Endothelial cell of umbilical vein (primary cell): ENCODE measurements at regions not wholly inside any gene's neighbourhood (a gene's known extent, or its start where the extent isn't known, plus 50 kb on each side); places are given as distances from the start of the nearest gene placed in this dataset.

Experiments used
- FOS ChIP-seq: IDR thresholded peaks from 2 replicates; pipeline ENCODE4 v1.6.1; 2011; ENCODE audit warnings: mild to moderate bottlenecking, low read length, moderate library complexity, borderline replicate concordance; ENCODE audit not compliant: insufficient read depth
- TF ChIP-seq, protein P1 (sequence below): IDR thresholded peaks from 2 replicates; pipeline ENCODE4 v1.6.1; 2011; ENCODE audit not compliant: insufficient read depth, insufficient read length
- TF ChIP-seq, protein P2 (sequence below), 2 donors: IDR thresholded peaks; 1 replicate in 1 of 2; 2 replicates in 1 of 2; pipeline ENCODE4 v1.5.1; 2011; ENCODE audit warnings: low read length in 2 of 2, mild to moderate bottlenecking in 2 of 2, moderate library complexity in 2 of 2, control low read depth in 1 of 2, inconsistent platforms in 1 of 2, low read depth in 1 of 2; ENCODE audit not compliant: insufficient read depth in 1 of 2; ENCODE audit errors: extremely low read depth in 1 of 2

DNA sequence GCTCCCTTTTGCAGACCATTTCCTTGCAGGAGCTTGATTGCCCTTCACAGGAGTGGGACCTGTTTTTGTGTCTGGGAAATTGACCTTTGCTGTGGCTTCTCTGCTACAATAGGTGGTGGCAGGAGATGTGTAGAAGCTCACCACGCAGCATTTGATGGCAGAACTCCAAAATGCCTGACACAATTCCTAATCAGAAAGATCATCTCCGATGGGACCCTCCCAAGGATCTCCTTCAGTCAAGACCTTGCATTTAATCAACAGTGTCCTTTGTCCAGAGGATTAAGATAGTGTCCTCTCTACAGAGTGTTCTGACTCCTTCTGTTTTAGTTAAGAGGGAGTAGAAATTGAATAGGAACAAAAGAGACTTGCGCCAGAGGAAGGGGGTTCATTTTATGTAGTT is 83.6 kb upstream of the DDHD1 start:
- TF ChIP-seq, protein P1, sequence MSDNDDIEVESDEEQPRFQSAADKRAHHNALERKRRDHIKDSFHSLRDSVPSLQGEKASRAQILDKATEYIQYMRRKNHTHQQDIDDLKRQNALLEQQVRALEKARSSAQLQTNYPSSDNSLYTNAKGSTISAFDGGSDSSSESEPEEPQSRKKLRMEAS, result no peak
- TF ChIP-seq, protein P2, sequence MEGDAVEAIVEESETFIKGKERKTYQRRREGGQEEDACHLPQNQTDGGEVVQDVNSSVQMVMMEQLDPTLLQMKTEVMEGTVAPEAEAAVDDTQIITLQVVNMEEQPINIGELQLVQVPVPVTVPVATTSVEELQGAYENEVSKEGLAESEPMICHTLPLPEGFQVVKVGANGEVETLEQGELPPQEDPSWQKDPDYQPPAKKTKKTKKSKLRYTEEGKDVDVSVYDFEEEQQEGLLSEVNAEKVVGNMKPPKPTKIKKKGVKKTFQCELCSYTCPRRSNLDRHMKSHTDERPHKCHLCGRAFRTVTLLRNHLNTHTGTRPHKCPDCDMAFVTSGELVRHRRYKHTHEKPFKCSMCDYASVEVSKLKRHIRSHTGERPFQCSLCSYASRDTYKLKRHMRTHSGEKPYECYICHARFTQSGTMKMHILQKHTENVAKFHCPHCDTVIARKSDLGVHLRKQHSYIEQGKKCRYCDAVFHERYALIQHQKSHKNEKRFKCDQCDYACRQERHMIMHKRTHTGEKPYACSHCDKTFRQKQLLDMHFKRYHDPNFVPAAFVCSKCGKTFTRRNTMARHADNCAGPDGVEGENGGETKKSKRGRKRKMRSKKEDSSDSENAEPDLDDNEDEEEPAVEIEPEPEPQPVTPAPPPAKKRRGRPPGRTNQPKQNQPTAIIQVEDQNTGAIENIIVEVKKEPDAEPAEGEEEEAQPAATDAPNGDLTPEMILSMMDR (IDR thresholded peaks at IDR 0.05; ENCODE audit: extremely low read depth in 1 of 2, insufficient read depth in 1 of 2, low read depth in 1 of 2, low read length in 2 of 2), result no peak
- no peak for TF ChIP-seq FOS
